Mesothelial cell of epicardium (in vitro differentiated cells): ENCODE measurements at regions not wholly inside any gene's neighbourhood (a gene's known extent, or its start where the extent isn't known, plus 50 kb on each side); places are given as distances from the start of the nearest gene placed in this dataset.

Experiments used
- DNase-seq, 2 experiments: peaks; one replicate each; pipeline ENCODE4 v3.0.0; 2021; ENCODE audit warnings: low spot score in 2 of 2; ENCODE audit not compliant: unreplicated experiment in 2 of 2
- H3K27ac Mint-ChIP-seq: 2 replicates; pipeline ENCODE4 v1.8.0; 2021; ENCODE audit warnings: mixed read lengths
- H3K27me3 Mint-ChIP-seq: 2 replicates; pipeline ENCODE4 v1.8.0; 2021; ENCODE audit warnings: low read depth, mixed read lengths
- H3K36me3 Mint-ChIP-seq: 2 replicates; pipeline ENCODE4 v1.8.0; 2021; ENCODE audit warnings: mixed read lengths
- H3K4me1 Mint-ChIP-seq: 2 replicates; pipeline ENCODE4 v1.8.0; 2021; ENCODE audit warnings: mixed read lengths
- H3K4me3 Mint-ChIP-seq: 2 replicates; pipeline ENCODE4 v1.8.0; 2021; ENCODE audit warnings: mild to moderate bottlenecking, moderate library complexity, mixed read lengths
- H3K9me3 Mint-ChIP-seq: 2 replicates; pipeline ENCODE4 v1.8.0; 2021; ENCODE audit warnings: mixed read lengths
- CTCF ChIP-seq: fragments of 200-600 bp; sonication (generic); IDR thresholded peaks from one replicate; pipeline ENCODE4 v1.5.0; 2021; ENCODE audit warnings: antibody characterized with exemption; ENCODE audit not compliant: unreplicated experiment

GRCh38 chr11:134755535-134755934 lies 343.5 kb upstream of the B3GAT1 start:
- H3K9me3 Mint-ChIP-seq, result no peaks in the 10 kb centered on the region
- no peak overlapping the region for H3K4me3 Mint-ChIP-seq
- no peak for TF ChIP-seq CTCF
- DNase-seq, result no peak
- no peak overlapping the region for H3K27ac Mint-ChIP-seq
- no peaks in the 10 kb centered on the region for H3K36me3 Mint-ChIP-seq
- H3K4me1 Mint-ChIP-seq, result peaks cover 13% of the 10 kb centered on the region
- H3K27me3 Mint-ChIP-seq, result peaks cover 6% of the 10 kb centered on the region

GRCh38 chr11:134754521-134755198 lies 342.6 kb upstream of the B3GAT1 start:
- H3K27me3 Mint-ChIP-seq, result peaks cover 6% of the 10 kb centered on the region
- TF ChIP-seq CTCF, result no peak
- no peaks in the 10 kb centered on the region for H3K9me3 Mint-ChIP-seq
- H3K4me1 Mint-ChIP-seq, result peaks cover 14% of the 10 kb centered on the region
- no peak overlapping the region for H3K4me3 Mint-ChIP-seq
- H3K36me3 Mint-ChIP-seq, result no peaks in the 10 kb centered on the region
- DNase-seq, result no peak
- no peak overlapping the region for H3K27ac Mint-ChIP-seq

- no peak overlapping the region for H3K27ac Mint-ChIP-seq
- peaks cover 6% of the 10 kb centered on the region for H3K27me3 Mint-ChIP-seq
- H3K4me1 Mint-ChIP-seq, result peaks cover 21% of the 10 kb centered on the region
- H3K36me3 Mint-ChIP-seq, result no peaks in the 10 kb centered on the region
- no peaks in the 10 kb centered on the region for H3K9me3 Mint-ChIP-seq
- no peak for TF ChIP-seq CTCF
- no peak overlapping the region for H3K4me3 Mint-ChIP-seq
- no peak for DNase-seq
These were observed 341.9 kb upstream of the B3GAT1 start for GRCh38 chr11:134753771-134754520.

- no peak for TF ChIP-seq CTCF
- no peaks in the 10 kb centered on the region for H3K36me3 Mint-ChIP-seq
- no peak overlapping the region for H3K27ac Mint-ChIP-seq
- DNase-seq, result no peak
- H3K27me3 Mint-ChIP-seq, result peaks cover 6% of the 10 kb centered on the region
- peaks cover 6% of the 10 kb centered on the region for H3K9me3 Mint-ChIP-seq
- peaks cover 21% of the 10 kb centered on the region for H3K4me1 Mint-ChIP-seq
- no peak overlapping the region for H3K4me3 Mint-ChIP-seq
These were observed 341.1 kb upstream of the B3GAT1 start for GRCh38 chr11:134752964-134753770.

- Mint-ChIP-seq H3K4me3 (no peak overlapping the region), H3K27me3 (peaks cover 6% of the 10 kb centered on the region), H3K9me3 (peaks cover 11% of the 10 kb centered on the region), H3K27ac (no peak overlapping the region), H3K4me1 (peaks cover 21% of the 10 kb centered on the region), H3K36me3 (no peaks in the 10 kb centered on the region)
- TF ChIP-seq CTCF, result no peak
- no peak for DNase-seq
These were observed 340.5 kb upstream of the B3GAT1 start for GRCh38 chr11:134752526-134752925.
